ENCODE measurements at regions not wholly inside any gene's neighbourhood (a gene's known extent, or its start where the extent isn't known, plus 50 kb on each side); places are given as distances from the start of the nearest gene placed in this dataset.

DNA sequence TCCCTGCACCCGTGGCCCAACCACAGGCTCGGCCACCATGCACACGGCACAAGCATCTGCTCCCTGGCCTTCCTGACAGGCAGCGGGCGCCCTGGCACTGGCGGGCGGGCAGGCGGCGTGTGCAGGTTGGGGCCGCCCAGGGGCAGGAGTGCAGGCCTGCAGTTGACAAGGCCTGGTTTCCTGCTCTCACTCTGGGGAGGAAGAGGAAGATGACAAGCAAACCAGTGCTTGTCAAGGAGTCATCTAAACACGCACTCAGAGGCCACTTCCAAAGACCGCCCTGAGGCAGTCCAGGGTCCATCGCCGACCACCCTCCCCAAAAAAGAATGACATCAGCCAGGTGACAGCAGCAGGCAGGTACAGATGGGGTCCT is 65.3 kb upstream of the LINC01488 start:
- POLR2A ChIA-PET, result no interaction called here
- no peak overlapping the region for H3K4me3 Mint-ChIP-seq
- peaks cover 2% of the 10 kb centered on the region for H3K4me1 ChIP-seq (ENCODE audit: insufficient read depth, low read length)
- CTCF ChIA-PET, result no interaction called here
- TF ChIP-seq, protein P1, sequence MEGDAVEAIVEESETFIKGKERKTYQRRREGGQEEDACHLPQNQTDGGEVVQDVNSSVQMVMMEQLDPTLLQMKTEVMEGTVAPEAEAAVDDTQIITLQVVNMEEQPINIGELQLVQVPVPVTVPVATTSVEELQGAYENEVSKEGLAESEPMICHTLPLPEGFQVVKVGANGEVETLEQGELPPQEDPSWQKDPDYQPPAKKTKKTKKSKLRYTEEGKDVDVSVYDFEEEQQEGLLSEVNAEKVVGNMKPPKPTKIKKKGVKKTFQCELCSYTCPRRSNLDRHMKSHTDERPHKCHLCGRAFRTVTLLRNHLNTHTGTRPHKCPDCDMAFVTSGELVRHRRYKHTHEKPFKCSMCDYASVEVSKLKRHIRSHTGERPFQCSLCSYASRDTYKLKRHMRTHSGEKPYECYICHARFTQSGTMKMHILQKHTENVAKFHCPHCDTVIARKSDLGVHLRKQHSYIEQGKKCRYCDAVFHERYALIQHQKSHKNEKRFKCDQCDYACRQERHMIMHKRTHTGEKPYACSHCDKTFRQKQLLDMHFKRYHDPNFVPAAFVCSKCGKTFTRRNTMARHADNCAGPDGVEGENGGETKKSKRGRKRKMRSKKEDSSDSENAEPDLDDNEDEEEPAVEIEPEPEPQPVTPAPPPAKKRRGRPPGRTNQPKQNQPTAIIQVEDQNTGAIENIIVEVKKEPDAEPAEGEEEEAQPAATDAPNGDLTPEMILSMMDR (IDR thresholded peaks at IDR 0.05), result no peak
- no peaks in the 10 kb centered on the region for H3K36me3 ChIP-seq (ENCODE audit: insufficient read depth, low read length)
- H3K36me3 Mint-ChIP-seq (ENCODE audit: low read depth), result no peaks in the 10 kb centered on the region
- no peaks in the 10 kb centered on the region for H3K27me3 ChIP-seq (ENCODE audit: control insufficient read depth in 1 of 2, insufficient read depth in 2 of 2, low read length in 2 of 2)
- ATAC-seq (ENCODE audit: poor library complexity), result no peak
- peak in 1 of 14 experiments; percentile 14 for DNase-seq
- H3K4me3 ChIP-seq (ENCODE audit: low read length), result no peak overlapping the region
- no peaks in the 10 kb centered on the region for H3K9me3 Mint-ChIP-seq
- H3K9me3 ChIP-seq (ENCODE audit: control insufficient read depth in 1 of 2, insufficient read depth in 1 of 2, low read length in 2 of 2), result peaks cover 0 to 8% of the 10 kb centered on the region in 2 experiments
- no peak overlapping the region for H3K27ac Mint-ChIP-seq
- H3K27ac ChIP-seq (ENCODE audit: low read depth in 1 of 2, low read length in 2 of 2), result no peak overlapping the region
- H3K4me1 Mint-ChIP-seq (ENCODE audit: low read depth), result peaks cover 16% of the 10 kb centered on the region
- no peaks in the 10 kb centered on the region for H3K27me3 Mint-ChIP-seq
- intact Hi-C loops (cut with DNase I, micrococcal nuclease), result no loop called here

DNA sequence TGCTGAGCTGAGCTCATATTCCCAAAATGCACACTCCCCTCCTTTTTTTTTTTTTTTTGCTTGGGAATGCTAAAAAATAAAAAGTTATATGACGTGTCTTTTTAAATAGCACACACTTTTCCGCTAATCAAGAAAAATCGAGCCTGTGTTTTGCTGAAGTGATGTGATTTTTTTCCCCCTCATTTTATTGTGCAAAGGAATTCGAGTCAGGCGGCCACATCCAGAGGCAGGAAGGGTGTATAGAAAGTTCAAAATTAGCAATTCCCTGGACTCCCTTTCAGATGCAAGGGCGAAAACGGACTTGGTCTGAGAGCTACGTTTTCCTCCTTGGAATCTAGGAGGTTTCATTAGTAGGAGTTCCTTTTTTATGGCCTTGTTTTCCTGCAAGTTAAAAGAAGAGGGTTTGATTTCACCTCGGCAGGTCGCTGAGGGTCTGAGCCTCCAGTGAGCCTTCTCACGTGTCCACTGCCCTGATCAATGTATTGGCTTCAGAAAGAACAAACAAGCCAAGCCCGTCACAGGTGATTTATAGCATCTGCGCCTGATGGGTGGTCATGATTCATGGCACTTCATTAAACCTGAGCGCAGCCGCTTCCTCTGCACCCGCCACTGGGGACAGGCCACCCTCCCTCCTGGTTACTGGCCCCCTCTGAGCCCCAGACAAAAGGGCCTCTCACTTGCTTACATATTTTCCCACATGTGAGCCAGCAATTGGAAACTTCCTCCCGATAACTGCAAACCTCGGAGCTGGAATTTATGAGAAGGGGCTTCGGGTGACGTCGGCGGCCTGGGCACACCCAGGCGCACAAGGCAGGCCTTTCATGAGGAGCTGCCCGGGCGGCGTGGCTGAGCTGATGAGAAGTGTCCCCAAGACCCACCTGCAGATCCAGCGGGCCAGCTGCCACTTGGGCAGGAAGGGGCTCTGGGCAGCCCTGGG is 64.4 kb upstream of the LINC01488 start:
- no peaks in the 10 kb centered on the region for H3K36me3 Mint-ChIP-seq (ENCODE audit: low read depth)
- no peaks in the 10 kb centered on the region for H3K27me3 ChIP-seq (ENCODE audit: control insufficient read depth in 1 of 2, insufficient read depth in 2 of 2, low read length in 2 of 2)
- no peaks in the 10 kb centered on the region for H3K36me3 ChIP-seq (ENCODE audit: insufficient read depth, low read length)
- no peak overlapping the region for H3K4me3 Mint-ChIP-seq
- no peak overlapping the region for H3K27ac ChIP-seq (ENCODE audit: low read depth in 1 of 2, low read length in 2 of 2)
- CTCF ChIA-PET, result no interaction called here
- H3K9me3 Mint-ChIP-seq, result no peaks in the 10 kb centered on the region
- no peak overlapping the region for H3K4me3 ChIP-seq (ENCODE audit: low read length)
- H3K9me3 ChIP-seq (ENCODE audit: control insufficient read depth in 1 of 2, insufficient read depth in 1 of 2, low read length in 2 of 2), result peaks cover 0 to 8% of the 10 kb centered on the region in 2 experiments
- intact Hi-C loops (cut with DNase I, micrococcal nuclease), result no loop called here
- H3K27ac Mint-ChIP-seq, result no peak overlapping the region
- POLR2A ChIA-PET, result no interaction called here
- TF ChIP-seq, protein P1 (IDR thresholded peaks at IDR 0.05), result no peak
- no peak for DNase-seq
- ATAC-seq (ENCODE audit: poor library complexity), result no peak
- no peaks in the 10 kb centered on the region for H3K27me3 Mint-ChIP-seq
- H3K4me1 ChIP-seq (ENCODE audit: insufficient read depth, low read length), result no peaks in the 10 kb centered on the region
- H3K4me1 Mint-ChIP-seq (ENCODE audit: low read depth), result peaks cover 9% of the 10 kb centered on the region

DNA sequence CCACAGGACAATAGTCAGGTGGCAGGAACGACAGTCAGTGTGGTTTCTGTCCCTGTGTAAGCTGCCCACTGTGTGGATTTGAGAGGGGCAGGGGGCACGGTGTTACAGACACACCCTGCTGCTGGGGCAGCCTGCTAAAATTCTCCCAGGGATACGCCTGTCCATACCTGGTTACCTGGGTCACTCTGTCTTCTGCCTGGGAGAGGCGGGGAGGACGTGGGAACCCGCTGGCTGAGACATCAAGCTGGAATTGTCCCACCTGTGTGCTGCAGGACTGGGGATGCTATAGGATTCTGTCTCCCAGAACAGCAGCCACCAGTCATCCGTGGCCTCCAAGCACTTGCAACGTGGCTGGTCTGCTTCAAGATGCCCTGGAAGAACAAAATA is 63.8 kb upstream of the LINC01488 start:
- no peaks in the 10 kb centered on the region for H3K27me3 ChIP-seq (ENCODE audit: control insufficient read depth in 1 of 2, insufficient read depth in 2 of 2, low read length in 2 of 2)
- H3K9me3 ChIP-seq (ENCODE audit: control insufficient read depth in 1 of 2, insufficient read depth in 1 of 2, low read length in 2 of 2), result peaks cover 0 to 8% of the 10 kb centered on the region in 2 experiments
- DNase-seq (no peak), ATAC-seq (ENCODE audit: poor library complexity) (no peak)
- ChIA-PET POLR2A (no interaction called here), CTCF (no interaction called here)
- intact Hi-C loops (cut with DNase I, micrococcal nuclease), result no loop called here
- no peak overlapping the region for H3K27ac ChIP-seq (ENCODE audit: low read depth in 1 of 2, low read length in 2 of 2)
- H3K4me3 ChIP-seq (ENCODE audit: low read length), result no peak overlapping the region
- Mint-ChIP-seq H3K36me3 (ENCODE audit: low read depth) (no peaks in the 10 kb centered on the region), H3K9me3 (no peaks in the 10 kb centered on the region), H3K27me3 (no peaks in the 10 kb centered on the region), H3K4me1 (ENCODE audit: low read depth) (peaks cover 9% of the 10 kb centered on the region), H3K4me3 (no peak overlapping the region), H3K27ac (no peak overlapping the region)
- TF ChIP-seq, protein P1 (IDR thresholded peaks at IDR 0.05), result no peak
- H3K4me1 ChIP-seq (ENCODE audit: insufficient read depth, low read length), result no peaks in the 10 kb centered on the region
- H3K36me3 ChIP-seq (ENCODE audit: insufficient read depth, low read length), result no peaks in the 10 kb centered on the region
